ENCODE measurements at regions not wholly inside any gene's neighbourhood (a gene's known extent, or its start where the extent isn't known, plus 50 kb on each side); places are given as distances from the start of the nearest gene placed in this dataset.
"Not testable (repeated sequence)": the region's sequence is repeated elsewhere in the genome, so short reads cannot be mapped to it uniquely, and the experiment has no call there.

DNA sequence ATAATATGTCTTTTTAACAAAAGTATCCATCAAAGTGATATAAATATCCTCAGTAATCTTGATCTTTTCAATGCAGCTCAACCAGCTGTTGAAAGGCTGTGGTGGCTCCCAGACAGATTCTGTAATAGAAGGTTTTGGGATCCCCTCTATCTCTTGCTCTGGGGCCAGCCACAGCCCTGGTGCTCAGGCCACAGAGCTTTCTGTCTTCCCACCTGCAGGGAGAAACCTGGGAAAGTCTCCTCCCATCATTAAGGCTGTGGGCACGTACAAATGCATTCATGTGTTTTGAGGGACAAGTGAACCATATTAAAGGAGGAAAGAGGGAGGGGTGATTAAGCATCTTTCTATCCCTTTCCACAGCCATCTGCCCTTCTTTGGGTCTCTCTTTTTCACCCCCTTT lies 183.1 kb downstream of the PRDM13 start:
- DNase-seq (ENCODE audit: low spot score), result no peak

DNA sequence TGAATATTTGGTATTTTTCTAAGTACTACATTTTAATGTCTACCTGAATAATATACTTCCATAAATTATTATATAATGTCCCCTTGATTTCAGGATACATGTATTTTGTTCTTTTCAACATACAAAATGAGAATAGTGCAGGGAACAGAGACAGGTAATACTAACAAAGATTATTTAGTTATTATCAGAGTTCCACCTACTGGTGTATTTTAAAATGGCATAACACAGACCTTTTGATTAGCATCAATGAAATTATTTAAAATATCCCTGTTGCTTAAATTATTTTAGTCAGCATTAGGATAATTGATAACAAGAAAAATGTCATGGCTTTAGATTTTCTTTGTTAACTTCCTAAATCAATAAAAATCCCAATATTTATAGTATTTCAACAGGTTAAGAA lies 184.0 kb downstream of the PRDM13 start:
- no peak for DNase-seq (ENCODE audit: low spot score)
- intact Hi-C loops (cut with DNase I), result no loop called here

More for the DNA sequence above, 183.1 kb downstream of the PRDM13 start:
- intact Hi-C loops (cut with DNase I), result no loop called here

DNA sequence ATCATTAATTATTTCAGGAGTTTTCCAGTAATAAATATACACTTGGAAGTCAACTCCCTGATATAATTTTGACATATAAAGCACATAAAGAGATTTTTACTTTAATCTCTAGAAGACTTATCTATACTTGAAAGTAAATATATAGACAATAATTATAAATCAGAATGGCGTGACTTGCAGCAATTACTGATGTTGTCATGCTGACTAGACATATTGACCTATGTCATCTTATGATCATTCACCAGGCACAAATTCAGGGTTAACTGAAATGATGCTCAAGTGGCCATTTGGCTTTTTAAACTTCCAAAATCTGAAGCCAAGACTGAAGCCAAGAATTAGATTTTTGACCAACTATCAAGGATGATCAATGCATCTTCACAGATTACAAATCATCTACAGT lies 192.2 kb downstream of the MCHR2 start:
- intact Hi-C loops (cut with DNase I), result no loop called here
- DNase-seq (ENCODE audit: low spot score), result no peak

DNA sequence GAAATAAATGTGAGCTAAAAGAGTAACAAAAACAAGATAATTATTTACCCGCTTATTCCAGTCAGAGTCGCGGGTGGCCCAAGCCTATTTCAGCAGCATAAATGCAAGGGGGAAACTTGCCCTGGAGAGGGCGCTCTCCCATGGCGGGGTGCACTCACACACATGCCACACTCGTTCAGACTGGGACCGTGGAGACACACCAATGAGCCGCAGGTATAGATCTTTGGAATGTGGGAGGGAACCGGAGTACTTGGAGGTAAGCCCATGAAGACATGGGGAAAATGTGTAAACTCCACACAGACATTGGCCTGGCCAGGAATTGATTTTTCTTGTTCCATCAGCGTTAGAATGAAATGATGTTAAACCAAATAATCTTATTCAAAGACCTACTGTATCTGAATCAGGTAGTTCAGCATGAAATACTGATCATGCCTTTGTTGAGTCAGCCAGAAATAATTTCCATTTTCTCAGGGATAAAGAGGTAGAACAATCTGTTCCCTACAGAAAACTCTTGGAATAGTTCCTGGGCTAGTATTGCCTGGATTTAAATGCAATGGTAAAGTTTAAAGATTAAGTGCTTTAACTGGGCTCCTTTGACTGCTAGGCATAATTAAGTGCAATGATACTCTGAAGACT lies 191.5 kb downstream of the MCHR2 start:
- intact Hi-C loops (cut with DNase I), result no loop called here
- no peak for DNase-seq (ENCODE audit: low spot score)

DNA sequence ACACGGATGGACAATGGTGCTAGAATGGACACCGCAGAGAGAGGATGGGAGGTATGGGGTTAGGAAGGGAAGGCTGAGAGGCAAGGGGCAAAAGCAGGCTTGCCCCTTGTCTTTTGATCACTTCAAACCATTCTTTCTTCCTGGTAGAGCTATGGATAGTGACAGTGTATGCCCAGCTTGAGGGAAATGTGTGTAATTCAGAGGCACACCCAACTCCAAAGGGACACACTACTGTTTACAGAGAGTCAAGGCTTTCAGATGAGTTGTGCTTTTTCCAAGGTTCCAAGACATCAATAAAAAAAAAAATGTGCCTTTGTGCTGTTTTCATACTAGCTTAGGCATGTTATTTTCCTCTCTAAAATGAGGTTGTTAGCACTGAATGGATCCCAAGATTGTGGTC lies 185.0 kb downstream of the MCHR2 start:
- no peak for DNase-seq (ENCODE audit: low spot score)
- intact Hi-C loops (cut with DNase I), result no loop called here

DNA sequence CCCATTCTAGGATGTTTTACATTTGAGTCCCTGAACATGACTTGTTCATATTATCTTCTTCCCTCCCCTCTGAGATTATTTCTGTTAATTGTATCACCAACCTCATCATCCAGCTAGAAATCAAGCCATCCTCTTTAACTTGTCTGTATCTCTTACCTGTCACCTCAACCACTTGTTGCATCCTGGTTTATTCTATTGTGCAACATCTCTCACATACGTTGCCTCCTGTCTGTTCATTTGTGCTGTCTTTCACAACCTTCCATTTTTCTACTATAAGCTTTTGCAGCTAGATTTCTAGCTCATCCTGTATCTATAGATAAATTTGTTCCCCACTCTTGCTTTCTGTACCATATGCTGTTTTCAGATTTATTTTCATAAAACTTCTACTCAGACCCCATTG lies 183.7 kb downstream of the MCHR2 start:
- no peak for DNase-seq (ENCODE audit: low spot score)
- intact Hi-C loops (cut with DNase I), result no loop called here

DNA sequence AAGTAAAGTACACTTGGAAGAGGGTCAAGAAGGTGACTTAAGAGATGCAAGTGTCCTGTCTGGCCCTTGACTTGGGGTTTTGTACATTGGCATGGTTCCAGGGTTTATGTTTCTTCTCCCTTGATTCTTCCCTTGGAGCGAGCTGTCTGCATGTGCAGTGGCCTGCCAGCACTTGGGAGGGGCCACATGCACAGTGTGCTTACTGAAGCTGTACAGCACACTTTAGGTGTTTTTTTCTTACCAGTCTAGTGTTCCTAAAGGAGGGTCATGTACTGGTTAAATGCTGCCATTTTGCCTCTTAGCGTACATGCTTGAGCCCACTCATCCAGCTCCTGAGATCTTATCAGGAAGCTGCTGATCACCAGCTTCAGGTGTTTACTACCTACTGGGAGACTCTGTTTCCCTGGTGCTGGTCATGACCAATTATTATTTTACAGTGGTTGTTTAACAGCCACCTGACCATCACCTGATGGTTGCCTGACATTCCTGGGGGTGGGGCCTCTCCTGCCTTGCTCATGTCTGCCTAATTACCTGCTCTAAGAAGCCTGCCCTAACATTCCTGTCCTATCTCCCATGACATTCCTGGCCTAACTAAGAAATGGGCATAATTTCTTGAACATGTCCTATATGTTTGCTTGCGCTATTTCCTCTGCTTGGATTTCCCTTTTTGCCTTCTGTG lies 182.9 kb downstream of the MCHR2 start:
- intact Hi-C loops (cut with DNase I), result no loop called here
- no peak for DNase-seq (ENCODE audit: low spot score)

DNA sequence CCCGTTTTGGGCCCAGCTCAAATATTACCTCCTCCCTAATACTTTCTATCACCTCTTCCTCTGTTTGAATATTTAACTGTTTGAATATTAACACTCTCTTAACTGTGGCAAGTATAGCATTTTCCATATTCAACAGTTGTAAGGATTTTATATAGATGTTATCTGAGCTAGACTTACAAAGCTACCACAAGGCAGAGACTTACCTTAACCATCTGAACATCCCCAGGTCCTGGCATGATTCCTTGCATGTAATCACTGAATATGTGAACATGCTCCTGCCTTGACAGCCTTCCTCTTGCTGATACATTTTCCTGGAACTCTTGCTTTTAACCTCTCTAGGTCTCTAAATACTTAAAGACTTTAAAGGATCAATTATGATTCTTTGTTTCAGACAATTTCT lies 182.4 kb downstream of the MCHR2 start:
- DNase-seq (ENCODE audit: low spot score), result no peak
- intact Hi-C loops (cut with DNase I), result no loop called here

DNA sequence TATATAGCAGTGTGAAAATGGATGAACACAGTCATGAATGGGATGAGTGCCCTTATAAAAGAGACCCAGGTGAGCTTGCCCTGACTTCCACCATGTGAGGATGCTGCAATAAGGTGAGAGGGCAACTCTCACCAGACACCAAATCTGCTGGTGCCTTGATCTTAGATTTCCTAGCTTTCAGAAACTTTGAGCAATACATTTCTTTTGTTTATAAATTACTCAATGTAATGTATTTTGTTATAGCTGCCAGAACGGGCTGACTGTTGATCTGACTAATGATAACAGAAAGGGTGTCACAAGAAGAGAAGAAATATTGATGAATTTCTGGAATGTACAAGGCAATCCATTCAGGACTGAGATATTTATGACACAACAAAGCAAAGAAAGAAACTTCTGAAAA lies 180.5 kb downstream of the MCHR2 start:
- no peak for DNase-seq (ENCODE audit: low spot score)
- intact Hi-C loops (cut with DNase I), result no loop called here

DNA sequence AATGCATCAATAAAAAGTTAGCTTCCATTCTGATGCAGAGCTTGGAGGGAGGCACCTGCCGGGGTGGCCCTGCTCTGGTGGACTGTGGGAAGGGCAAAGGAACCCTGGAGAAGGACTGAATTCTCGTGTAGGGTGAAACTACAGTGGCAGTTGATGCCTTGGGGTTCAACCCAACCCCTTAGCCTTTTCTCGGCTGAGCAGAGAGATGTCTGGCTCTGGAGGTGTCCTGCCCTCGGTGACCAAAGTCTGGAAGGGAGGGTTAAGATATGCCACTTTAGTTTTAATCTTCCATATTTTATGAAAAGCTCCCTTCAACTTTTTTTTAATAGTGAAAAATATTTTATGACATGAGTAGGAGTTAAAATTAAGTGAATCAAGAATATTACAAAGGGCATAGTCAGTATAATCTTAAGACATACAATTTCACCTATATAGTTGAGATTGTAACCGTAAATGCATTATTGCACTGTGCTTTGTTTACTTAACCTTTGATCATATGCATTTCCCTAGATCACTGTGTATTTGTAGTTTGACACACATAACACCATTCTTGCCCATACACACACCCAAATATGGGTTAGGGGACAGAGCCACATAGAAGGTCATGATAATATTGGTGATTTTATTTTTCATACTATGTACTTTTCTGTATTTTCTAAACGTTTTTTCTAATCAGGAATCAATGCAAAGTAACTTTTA lies 179.6 kb downstream of the MCHR2 start:
- intact Hi-C loops (cut with DNase I), result no loop called here
- no peak for DNase-seq (ENCODE audit: low spot score)

DNA sequence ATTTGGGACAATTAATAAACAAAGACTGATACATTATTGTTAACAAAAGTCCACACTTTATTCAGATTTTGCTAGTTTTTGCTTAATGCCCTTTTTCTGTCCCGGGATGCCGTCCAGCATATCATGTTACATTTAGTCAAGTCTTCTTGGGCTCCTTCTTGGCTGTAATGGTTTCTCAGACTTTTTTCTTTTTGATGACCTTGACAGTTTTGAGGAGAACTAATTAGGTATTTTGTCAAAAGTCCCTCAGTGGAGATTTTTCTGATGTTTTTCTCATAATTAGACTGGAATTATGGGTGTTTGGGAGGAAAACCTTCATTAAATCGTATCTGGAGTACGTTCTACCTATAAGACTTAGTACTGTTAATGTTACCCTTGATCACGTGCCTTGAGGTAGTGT lies 177.2 kb downstream of the MCHR2 start:
- intact Hi-C loops (cut with DNase I), result no loop called here
- no peak for DNase-seq (ENCODE audit: low spot score)

DNA sequence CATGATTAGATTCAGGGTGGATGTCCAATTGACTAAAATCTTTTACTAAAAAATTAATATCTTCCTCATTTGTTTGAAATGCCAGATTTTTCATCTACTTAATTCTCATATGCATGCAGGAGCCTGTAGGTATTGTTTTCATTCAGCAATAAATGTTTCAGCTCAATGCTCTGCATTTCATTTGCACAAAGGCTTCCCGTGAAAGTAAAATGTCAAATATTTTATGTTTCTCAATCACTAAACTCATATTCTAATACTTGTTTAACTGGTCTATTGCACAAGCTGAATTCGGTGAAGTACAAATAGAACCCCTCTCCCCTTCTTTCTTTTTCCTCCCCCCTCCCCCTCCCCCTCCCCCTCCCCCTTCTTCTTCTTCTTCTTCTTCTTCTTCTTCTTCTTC lies 175.9 kb downstream of the MCHR2 start:
- intact Hi-C loops (cut with DNase I), result no loop called here
- DNase-seq (ENCODE audit: low spot score), result no peak

DNA sequence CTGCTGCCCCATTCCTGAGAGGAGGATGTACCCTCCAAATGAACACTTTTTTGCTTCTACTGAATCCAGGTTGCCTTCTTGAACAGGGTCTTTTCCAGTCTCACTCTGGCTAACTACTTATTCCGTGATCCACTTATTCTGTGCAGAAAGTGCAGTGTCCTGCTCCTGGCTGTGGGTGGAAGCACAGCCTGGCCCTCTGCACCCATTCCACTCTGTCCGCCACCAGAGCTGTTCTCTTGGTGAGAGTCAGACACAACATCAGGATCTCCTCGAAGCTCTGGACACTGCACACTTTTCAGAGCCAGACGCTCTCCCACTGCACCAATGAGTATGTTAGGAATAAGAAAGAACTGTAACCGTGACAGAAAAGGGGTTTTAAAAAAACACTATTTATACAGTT lies 174.2 kb downstream of the MCHR2 start:
- DNase-seq (ENCODE audit: low spot score), result no peak
- intact Hi-C loops (cut with DNase I), result no loop called here

DNA sequence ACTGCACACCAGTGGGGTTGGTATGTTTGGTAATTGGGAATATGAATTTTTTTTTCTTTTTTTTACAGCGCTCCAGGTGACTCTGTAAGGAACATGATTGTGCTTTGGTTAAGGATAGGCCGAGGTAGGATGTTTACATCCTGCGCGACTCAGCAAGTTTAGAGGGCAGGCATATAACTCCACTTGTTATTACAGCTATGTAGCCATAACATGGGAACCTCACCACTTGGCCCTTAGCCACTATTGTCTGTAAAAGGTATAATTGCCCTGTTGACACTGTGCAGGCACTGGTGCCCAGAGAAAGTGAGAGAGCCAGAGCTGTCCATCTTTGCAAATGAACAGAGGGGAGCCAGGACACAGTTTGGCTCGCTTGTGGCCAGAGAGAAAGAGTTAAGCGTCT lies 172.9 kb downstream of the MCHR2 start:
- intact Hi-C loops (cut with DNase I), result no loop called here
- no peak for DNase-seq (ENCODE audit: low spot score)

DNA sequence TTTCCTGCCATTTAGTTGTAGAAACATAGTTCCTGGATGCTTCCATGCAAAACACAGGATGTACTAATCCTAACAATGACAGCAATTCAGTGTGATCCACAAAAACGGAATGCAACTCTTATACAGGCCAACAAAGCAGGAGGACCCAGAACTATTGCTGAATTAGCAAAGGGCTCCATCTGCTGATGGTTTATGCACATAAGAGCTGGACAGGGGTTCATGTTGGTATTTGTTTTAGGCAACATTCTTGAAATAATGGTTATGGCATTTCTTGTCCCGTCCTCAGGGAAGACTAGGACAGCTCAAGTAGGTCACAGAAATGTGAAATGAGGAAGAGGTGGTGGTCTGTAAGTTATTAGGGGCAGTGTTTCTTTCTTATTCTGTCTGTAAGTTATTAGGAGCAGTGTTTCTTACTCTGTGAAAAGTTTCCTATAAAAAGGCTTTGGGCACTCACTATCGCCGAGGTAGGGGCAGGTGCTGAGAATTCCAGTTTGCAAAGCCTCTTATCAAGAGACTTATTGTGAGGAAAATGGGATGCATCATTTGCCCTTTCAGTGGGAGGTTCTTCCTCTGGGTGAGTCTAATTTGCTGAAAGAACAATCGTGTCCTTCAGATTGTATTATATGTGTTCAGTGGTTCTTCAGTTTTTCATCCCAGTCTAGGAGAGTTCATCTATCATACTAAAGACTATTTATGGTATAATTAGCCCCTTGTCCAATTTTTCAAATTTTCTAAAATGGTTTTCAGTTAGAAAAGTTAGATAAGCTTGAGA lies 171.1 kb downstream of the MCHR2 start:
- intact Hi-C loops (cut with DNase I), result no loop called here
- DNase-seq (ENCODE audit: low spot score), result no peak

DNA sequence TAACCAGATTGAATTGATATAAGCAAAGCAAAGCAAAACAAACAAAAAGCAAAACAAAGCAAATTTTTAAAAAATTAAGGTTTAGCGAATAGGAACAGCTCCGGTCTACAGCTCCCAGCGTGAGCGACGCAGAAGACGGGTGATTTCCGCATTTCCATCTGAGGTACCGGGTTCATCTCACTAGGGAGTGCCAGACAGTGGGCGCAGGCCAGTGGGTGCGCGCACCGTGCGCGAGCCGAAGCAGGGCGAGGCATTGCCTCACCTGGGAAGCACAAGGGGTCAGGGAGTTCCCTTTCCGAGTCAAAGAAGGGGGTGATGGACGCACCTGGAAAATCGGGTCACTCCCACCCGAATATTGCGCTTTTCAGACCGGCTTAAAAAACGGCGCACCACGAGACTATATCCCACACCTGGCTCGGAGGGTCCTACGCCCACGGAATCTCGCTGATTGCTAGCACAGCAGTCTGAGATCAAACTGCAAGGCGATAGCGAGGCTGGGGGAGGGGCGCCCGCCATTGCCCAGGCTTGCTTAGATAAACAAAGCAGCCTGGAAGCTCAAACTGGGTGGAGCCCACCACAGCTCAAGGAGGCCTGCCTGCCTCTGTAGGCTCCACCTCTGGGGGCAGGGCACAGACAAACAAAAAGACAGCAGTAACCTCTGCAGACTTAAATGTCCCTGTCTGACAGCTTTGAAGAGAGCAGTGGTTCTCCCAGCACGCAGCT lies 170.3 kb downstream of the MCHR2 start:
- intact Hi-C loops (cut with DNase I); DNase-seq (ENCODE audit: low spot score): not testable (repeated sequence)

DNA sequence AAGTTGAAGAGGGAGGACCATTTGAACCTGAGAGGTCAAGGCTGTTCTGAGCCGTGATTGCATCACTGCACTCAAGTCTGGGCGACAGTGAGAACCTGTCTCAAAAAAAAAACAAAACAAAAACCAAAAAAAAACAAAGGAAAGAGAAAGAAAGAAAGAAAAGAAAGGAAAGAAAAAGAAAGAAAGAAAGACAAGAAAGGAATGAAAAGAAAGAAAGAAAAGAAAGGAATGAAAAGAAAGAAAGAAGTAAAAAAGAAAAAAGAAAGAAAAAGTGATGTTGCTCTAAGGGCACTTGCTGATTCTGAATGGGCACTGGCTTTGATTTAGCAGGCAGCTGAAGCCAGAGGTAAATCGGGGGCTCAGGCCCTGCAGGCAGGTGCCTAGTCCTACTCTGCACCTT lies 161.0 kb downstream of the MCHR2 start:
- intact Hi-C loops (cut with DNase I), result no loop called here
- no peak for DNase-seq (ENCODE audit: low spot score)

DNA sequence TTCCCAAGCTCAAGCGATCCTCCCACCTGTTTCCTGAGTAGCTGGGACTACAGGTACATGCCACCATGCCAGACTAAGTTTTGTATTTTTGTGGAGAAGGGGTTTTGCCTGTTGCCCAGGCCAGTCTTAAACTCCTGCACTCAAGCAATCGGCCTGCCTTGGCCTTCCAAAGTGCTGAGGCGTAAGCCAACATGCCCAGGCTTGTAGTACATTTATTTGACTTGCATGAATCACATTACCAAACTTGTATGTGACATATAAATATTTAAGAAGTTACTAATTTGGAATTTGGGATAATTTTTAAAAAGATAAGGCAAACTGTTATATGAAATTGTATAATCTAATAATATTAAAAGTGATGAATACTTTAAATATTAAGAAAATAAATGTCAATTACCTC lies 157.6 kb downstream of the MCHR2 start:
- no peak for DNase-seq (ENCODE audit: low spot score)
- intact Hi-C loops (cut with DNase I), result no loop called here

DNA sequence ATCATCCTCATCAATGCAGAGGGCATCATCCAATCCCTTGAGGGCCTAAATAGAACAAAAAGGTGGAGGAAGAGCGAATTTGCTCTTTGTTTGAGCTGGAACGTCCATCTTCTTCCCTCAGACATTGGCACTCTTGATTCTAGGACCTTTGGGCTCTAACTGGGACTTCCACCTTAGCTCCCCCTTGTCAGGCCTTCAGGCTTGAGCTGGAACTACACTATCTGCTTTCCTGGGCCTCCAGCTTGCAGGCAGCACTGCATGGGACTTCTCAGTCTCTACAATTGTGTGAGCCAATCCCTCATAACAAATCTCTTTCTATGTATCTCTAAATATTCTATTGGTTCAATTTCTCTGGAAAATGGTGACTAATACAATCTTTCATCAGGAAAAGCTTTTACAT lies 155.4 kb downstream of the MCHR2 start:
- DNase-seq (ENCODE audit: low spot score), result no peak
- intact Hi-C loops (cut with DNase I), result no loop called here

DNA sequence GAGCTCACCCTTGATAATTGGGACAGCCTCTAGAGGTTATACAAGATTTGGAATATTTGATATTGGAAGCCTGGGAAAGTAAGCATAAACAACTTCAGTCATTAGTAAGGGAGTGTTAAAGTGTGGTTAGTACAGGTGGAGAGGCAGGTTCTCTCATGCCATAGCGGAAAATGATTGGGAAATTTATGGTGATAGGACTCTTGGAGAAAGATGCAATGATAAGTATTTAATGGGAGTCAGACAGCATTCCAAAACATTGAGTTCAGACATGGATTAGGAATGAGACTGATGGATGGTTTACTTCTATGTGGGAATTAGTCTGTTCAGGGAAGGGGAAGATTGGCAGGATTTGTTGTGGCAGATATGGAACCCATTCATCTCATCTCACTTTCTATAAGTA lies 152.7 kb downstream of the MCHR2 start:
- no peak for DNase-seq (ENCODE audit: low spot score)
- intact Hi-C loops (cut with DNase I), result no loop called here

Measured in posterior vena cava (tissue), 2 donors.